GM18511 (cell line): ENCODE measurements at regions not wholly inside any gene's neighbourhood (a gene's known extent, or its start where the extent isn't known, plus 50 kb on each side); places are given as distances from the start of the nearest gene placed in this dataset.

Source experiments
- ATAC-seq: cut with Tn5 transposase; IDR thresholded peaks from one replicate; pipeline ENCODE4 v1.9.1; 2021; ENCODE audit warnings: mild to moderate bottlenecking, moderate library complexity; ENCODE audit not compliant: unreplicated experiment

- no peak for ATAC-seq
Observed at GRCh38 chrX:149275836-149276235, 229.3 kb downstream of the IDS start.

- no peak for ATAC-seq
Observed at GRCh38 chrX:149274516-149275105, 230.5 kb downstream of the IDS start.

GRCh38 chrX:149272690-149273463 lies 232.2 kb downstream of the IDS start:
- no peak for ATAC-seq

- peak; percentile 74 for ATAC-seq
Observed at GRCh38 chrX:149267878-149268813, 237.0 kb downstream of the IDS start.

- no peak for ATAC-seq
Observed at GRCh38 chrX:149262086-149262485, 243.0 kb downstream of the IDS start.

DNA sequence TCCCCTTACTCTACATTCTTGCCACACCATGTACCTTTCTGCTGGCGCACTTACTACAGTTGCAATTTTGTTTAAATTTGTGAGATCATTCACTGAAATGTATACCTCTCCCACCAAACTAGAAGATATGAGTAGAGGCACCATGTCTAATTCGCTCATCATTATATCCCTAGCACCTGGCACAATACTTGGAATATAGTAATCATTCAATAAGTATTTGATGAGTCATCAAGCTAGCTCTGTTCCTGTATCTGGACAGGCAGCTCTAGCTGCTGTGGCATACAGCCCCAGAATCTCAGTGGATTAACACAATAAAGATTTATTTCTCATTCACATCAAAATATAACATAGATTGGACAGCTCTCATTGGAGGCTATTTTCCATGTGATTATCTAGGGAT lies 245.9 kb downstream of the IDS start:
- ATAC-seq, result no peak

- ATAC-seq, result no peak
Observed at GRCh38 chrX:149255860-149256259, 249.2 kb downstream of the IDS start.

DNA sequence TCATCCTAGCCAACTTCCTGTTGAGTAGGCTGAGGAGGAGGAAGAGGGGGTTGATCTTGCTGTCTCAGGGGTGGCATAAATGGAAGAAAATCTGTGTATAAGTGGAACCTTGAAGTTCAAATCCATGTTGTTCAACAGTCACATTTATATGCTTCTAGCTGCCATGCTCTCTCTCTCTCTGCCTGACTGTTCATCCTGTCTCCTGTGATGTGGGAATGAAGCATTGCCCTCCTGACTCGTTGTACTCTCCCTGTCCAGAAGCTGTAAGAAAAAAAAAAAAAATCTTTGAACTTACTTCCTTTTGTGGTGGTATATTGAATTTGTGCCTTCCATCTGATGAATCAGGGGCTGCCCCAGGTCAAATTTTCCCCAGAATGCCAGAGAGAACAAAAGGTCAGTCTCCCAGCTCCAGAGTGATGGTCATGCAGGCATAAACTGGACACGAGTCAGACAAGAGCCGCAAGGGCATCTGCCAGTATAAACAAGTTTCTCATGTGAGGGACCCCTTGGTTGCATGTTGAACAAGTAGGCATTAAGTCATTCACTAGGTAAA lies 257.0 kb downstream of the IDS start:
- ATAC-seq, result no peak

DNA sequence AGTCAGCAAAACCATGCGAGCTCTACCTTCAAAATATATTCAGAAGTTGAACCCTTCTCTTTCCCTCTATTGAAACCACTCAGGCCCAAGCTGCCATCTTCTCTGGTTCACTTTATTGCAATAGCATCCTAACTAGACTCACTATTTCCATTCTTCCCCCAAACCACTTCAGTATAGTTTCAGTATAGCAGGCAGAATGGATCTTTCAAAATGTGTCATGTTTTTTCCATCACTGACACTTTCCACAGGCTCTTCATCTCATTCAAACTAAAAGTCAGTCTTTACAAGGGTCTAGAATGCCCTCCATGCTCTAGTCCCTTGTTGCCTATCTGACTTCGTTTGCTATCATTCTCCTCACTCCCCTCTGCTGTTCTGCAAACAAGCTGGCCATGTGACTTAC lies 274.4 kb downstream of the IDS start:
- no peak for ATAC-seq

- no peak for ATAC-seq
Observed at GRCh38 chrX:149223854-149224253, 281.3 kb downstream of the IDS start.

- ATAC-seq, result no peak
Observed at GRCh38 chrX:149222040-149222439, 283.1 kb downstream of the IDS start.

DNA sequence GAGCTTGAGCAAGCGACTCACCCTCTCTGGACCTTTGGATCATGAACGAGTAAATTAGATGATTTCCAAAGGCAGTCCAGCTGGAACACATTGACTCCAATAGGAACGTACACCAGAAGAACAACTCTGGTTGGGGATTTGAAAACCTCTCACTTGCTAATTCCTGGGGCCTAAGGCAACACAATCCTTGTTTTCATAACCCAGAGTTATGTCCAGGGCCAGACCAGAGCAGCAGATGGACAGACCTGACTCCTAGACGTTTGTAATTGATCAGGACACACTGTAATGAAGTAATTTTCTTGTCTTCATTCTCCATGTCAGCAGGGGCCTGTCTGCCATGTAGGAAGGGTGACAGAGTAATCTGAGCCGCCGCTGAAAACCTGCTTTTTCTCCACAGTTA lies 283.9 kb downstream of the IDS start:
- ATAC-seq, result no peak

GRCh38 chrX:149213264-149213663 lies 291.8 kb downstream of the IDS start:
- no peak for ATAC-seq

DNA sequence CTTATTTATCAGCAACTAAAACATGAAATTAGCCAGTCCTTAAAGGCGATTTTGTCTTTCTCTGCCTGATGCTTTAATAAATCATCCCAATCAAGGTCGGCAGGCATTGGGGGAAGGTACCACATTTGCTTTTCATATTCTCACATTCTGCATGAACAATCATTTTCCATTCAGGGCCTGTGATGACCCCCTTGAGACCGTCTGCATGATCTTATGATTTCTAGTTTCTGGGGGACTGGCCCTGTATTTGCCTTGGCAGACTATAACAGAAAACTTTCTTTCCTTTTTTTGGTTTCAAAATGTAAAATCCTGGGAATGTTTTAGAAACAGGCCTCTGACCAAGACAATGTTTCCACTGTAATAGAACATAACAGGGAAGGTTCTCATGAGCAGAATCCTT lies 296.8 kb downstream of the IDS start:
- no peak for ATAC-seq

DNA sequence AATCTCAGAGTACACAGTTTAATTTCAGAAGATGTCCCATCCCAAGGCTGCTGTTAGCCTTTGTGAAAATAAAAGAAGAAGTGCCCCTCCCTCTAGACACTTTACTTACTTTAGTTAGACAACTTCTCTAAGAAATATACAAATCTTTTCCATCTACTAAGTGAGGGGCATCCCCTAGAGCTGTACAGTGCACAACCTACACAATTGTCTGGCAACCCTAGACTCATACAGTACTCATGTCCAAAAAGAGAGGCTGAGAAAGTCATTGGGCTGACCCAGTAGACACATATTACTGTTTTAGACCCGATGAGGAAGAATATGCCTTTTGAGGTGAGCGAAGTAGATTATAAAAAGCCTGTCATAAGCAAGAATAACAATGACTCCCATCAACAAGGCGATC lies 297.6 kb downstream of the IDS start:
- ATAC-seq, result no peak

GRCh38 chrX:149205937-149206336 lies 299.2 kb downstream of the IDS start:
- peak; percentile 68 for ATAC-seq

- no peak for ATAC-seq
Observed at GRCh38 chrX:149205081-149205480, 300.0 kb downstream of the IDS start.

GRCh38 chrX:149199734-149200133 lies 305.4 kb downstream of the IDS start:
- no peak for ATAC-seq

DNA sequence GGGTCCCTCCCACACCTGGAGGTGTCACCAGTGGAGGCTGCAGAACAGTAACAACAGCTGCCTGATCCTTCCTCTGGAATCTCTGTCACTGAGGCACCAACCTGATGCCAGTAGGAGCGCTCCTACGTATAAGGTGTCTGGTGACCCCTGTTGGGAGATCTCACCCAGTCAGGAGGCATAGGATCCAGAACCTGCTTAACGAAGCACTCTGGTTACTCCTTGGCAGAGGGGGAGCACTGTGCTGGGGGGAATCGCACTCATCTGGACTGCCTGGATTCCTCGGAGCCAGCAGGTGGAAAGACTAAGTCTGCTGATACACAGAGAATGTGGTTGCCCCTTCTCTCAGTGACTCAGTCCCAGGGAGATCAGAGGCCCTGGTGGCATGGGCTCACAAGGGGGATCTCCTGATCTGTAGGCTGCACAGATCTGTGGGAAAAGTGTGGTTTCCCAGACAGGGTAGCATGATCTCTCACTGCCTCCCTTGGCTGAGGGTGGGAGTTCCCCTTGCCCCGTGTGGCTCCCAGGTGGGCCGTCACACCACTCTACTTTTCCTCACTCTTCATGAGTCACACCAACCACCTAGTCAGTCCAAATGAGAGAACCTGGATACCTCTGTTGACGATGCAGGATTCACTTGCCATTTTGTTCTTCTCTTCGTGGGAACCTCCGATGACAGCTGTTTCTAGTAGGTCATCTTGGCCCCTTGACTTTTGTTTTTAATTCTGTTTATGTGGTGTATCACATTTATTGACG lies 305.9 kb downstream of the IDS start:
- peak; percentile 75 for ATAC-seq

DNA sequence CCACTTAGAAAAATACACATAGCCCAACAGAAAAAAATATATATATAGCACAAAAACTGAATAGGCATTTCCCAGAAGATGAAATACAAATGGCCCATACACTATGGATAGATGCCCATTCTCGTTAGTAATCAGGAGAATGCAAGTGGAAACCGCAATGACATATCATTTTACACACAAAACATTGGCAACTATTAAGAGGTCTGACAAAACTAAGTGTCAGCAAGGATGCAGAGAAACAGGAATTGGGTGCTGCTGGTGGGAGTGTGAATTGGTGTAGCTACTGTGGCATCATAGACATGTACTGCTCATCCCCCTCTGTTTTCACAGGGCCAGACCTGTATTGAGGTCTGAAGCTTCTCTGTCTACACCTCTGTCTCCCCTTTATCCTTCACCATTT lies 320.0 kb downstream of the IDS start:
- no peak for ATAC-seq
